ENCODE measurements at regions not wholly inside any gene's neighbourhood (a gene's known extent, or its start where the extent isn't known, plus 50 kb on each side); places are given as distances from the start of the nearest gene placed in this dataset.
"Not testable (repeated sequence)": the region's sequence is repeated elsewhere in the genome, so short reads cannot be mapped to it uniquely, and the experiment has no call there.

DNA sequence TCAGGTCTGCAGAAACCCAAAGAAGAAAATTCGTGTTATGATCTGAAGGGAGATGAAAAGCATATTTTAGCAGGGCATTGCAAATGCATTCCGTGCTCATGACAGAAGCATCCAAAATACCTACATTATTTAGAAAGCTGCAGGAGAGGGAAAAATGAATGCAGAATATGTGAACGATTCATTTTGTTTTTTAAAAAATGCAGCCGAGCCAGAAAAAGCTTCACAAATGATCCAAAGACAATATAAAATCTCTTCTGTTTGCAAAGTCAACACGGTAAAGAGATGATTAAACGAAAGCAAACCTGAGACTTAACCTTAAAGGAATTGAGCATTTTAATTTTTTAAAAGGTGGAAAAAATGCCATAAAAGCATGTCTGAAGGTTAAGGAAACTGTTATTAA lies 136.1 kb upstream of the SULF2 start:
- H3K27me3 ChIP-seq, result no peaks in the 10 kb centered on the region
- DNase-seq (ENCODE audit: low read depth in 1 of 2, low spot score in 1 of 2), result no peak
- TF ChIP-seq, protein P1, sequence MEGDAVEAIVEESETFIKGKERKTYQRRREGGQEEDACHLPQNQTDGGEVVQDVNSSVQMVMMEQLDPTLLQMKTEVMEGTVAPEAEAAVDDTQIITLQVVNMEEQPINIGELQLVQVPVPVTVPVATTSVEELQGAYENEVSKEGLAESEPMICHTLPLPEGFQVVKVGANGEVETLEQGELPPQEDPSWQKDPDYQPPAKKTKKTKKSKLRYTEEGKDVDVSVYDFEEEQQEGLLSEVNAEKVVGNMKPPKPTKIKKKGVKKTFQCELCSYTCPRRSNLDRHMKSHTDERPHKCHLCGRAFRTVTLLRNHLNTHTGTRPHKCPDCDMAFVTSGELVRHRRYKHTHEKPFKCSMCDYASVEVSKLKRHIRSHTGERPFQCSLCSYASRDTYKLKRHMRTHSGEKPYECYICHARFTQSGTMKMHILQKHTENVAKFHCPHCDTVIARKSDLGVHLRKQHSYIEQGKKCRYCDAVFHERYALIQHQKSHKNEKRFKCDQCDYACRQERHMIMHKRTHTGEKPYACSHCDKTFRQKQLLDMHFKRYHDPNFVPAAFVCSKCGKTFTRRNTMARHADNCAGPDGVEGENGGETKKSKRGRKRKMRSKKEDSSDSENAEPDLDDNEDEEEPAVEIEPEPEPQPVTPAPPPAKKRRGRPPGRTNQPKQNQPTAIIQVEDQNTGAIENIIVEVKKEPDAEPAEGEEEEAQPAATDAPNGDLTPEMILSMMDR (IDR thresholded peaks at IDR 0.05; ENCODE audit: low read depth, low read length), result no peak

DNA sequence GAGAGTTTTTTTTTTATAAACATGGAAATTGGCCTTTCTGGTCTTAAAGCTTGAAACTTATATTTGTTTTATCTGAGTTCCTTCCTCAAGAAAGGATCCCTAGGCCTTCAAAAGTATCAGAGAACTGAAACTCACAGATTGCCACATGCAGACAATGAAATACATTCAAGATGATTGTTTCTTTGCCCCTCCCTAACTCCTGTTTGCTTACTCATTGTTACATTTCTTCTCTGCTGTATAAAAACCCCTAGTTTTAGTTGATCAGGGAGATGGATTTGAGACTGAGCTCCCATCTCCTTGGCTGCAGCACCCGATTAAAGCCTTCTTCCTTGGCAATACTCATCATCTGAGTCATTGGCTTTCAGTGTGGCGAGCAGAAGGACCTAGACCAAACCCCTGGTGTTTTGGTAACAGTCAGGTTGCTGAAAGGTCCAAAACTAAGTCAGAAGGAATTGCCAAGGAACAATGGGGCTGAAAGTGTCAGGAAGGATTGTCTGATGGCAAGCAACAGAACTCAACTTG lies 132.3 kb upstream of the SULF2 start:
- TF ChIP-seq, protein P1 (IDR thresholded peaks at IDR 0.05; ENCODE audit: low read depth, low read length), result no peak
- no peaks in the 10 kb centered on the region for H3K27me3 ChIP-seq
- no peak overlapping the region for H3K27ac ChIP-seq
- H3K9me3 ChIP-seq (ENCODE audit: low read depth), result no peaks in the 10 kb centered on the region
- DNase-seq (ENCODE audit: low read depth in 1 of 2, low spot score in 1 of 2), result no peak
- H3K4me3 ChIP-seq, result no peak overlapping the region
- H3K4me1 ChIP-seq (ENCODE audit: low read depth), result no peaks in the 10 kb centered on the region
- no peaks in the 10 kb centered on the region for H3K36me3 ChIP-seq

More for the DNA sequence above, 136.1 kb upstream of the SULF2 start:
- Histone ChIP-seq H3K4me1 (ENCODE audit: low read depth) (no peaks in the 10 kb centered on the region), H3K4me3 (no peak overlapping the region), H3K27ac (no peak overlapping the region), H3K9me3 (ENCODE audit: low read depth) (no peaks in the 10 kb centered on the region), H3K36me3 (no peaks in the 10 kb centered on the region)

DNA sequence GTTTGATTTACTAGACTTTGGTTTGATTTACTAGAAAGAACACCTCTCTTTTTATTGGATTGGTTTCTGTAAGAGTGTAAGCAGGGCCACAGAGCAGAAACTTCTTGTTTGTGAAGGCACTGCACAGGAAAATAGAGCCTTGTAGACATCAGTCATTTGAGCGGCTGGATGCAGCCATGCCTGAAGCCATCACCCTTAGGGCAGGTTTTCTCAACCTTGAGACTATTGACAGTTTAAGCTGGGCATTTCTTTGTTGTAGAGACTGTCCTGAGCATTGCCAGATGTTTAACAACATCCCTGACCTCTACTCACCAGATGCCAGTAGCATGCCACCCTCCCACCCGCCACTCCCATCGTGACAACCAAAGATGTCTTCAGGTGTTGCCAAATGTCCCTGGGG lies 130.2 kb upstream of the SULF2 start:
- no peaks in the 10 kb centered on the region for H3K4me1 ChIP-seq (ENCODE audit: low read depth)
- no peak overlapping the region for H3K4me3 ChIP-seq
- TF ChIP-seq, protein P1 (IDR thresholded peaks at IDR 0.05; ENCODE audit: low read depth, low read length), result no peak
- DNase-seq (ENCODE audit: low read depth in 1 of 2, low spot score in 1 of 2), result no peak
- no peaks in the 10 kb centered on the region for H3K27me3 ChIP-seq
- no peaks in the 10 kb centered on the region for H3K36me3 ChIP-seq
- H3K9me3 ChIP-seq (ENCODE audit: low read depth), result no peaks in the 10 kb centered on the region
- H3K27ac ChIP-seq, result no peak overlapping the region

DNA sequence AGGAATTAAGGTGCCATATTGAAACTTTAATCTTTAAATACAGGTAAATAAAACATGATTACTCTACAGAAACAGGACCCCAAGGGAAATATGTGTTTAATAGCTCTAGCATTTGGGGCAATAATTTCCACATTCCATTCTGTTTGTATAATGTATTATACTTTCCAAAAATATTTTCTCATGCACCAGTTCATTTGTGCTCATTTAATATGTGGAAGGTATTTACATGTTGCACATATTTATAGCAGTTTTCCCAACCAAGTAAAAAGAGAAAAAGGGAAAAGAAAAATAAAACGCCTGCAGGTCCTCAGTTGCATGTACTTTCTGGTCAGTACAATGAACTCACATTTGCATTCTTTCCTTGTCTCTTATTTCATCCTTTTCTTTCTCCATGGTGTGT lies 129.5 kb upstream of the SULF2 start:
- no peak for DNase-seq (ENCODE audit: low read depth in 1 of 2, low spot score in 1 of 2)
- Histone ChIP-seq H3K27ac (no peak overlapping the region), H3K27me3 (no peaks in the 10 kb centered on the region), H3K36me3 (no peaks in the 10 kb centered on the region), H3K9me3 (ENCODE audit: low read depth) (no peaks in the 10 kb centered on the region), H3K4me1 (ENCODE audit: low read depth) (no peaks in the 10 kb centered on the region), H3K4me3 (no peak overlapping the region)
- TF ChIP-seq, protein P1 (IDR thresholded peaks at IDR 0.05; ENCODE audit: low read depth, low read length), result no peak

DNA sequence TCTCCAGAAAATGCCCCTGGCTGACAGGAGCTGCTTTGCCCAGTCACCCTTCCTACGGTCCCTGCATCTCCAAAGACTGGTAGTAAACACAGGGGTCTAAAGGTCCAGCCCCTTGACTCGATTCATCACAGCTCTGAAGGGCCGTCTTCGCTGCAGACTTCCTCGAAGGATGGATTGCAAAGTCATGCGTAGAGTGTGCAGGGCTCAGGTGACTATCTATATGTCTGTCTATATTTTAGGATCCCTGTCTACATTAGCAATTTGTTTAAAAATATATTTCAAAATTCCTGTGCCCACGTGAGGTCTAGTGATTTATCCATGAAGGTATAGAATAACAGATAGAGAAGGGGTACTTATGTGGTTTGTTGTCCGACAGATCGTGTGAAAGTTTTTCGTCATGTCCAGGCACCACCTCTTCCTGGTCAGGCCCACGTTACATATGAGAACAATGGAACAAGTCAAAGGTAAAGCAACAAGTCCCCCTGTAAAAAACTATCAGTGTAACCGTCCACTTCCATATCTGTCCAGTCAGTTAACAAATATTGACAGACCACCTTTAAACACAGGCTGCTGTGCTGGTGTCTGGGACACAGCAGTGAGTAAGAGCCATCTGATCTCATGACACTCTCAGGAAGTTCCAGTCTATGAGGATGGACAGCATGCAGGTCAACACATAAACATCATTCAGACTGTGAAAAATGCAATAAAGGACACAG lies 127.7 kb upstream of the SULF2 start:
- H3K4me3 ChIP-seq; H3K9me3 ChIP-seq (ENCODE audit: low read depth); H3K36me3 ChIP-seq; H3K27me3 ChIP-seq; H3K27ac ChIP-seq; DNase-seq (ENCODE audit: low read depth in 1 of 2, low spot score in 1 of 2); H3K4me1 ChIP-seq (ENCODE audit: low read depth): not testable (repeated sequence)

DNA sequence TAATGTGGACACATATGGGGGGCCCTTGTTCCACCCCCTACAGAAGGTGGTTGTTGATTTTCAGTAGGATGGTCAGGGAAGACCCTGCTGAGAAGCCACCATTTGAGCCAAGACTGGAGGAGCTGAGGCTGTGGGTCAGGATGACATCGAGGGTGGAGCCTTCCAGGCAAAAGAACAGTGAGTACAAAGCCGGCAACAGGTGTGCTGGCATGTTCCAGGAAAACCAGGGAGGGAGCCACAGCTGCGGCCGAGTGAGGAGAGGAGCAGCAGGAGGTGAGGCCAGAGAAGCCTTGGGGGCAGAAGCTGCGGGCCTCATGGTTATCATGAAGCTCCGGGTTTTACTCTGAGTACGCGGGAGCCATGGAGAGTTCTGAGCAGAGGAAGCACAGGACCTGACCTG lies 126.9 kb upstream of the SULF2 start:
- H3K27ac ChIP-seq; H3K27me3 ChIP-seq; H3K4me1 ChIP-seq (ENCODE audit: low read depth); H3K36me3 ChIP-seq; H3K4me3 ChIP-seq; H3K9me3 ChIP-seq (ENCODE audit: low read depth); DNase-seq (ENCODE audit: low read depth in 1 of 2, low spot score in 1 of 2): not testable (repeated sequence)

DNA sequence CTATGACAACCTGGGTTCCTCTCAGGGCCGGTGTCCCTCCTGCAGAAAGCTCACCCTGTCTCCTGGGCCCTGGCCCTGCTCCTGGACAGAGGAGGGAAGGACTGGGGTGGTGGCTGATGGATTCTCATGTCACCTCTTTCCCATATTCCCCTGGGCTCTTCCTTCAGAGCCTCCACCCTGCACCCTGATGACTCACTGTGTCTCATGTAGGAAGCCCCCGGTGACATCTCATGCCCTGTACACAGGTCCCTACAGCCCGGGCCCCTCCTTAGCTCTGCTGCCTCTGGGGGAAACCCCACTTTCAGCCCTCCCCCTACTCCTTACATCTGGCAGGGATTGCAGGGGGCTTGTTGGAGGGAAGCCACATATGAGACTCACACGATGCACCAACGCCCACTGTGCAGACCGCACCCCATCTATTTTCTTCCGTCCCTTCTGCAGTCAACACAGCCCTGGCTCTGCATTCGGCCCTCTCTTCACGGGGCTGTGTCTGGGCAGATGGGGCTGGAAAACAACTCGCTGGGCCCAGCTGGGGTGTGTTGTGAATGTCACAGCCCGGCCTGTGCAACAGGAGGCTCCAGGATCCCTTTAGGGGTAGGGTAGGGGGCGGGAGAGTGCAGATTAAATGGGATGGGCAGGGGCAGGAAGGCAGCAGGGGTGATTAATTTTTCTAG lies 124.6 kb upstream of the SULF2 start:
- not testable (repeated sequence) for H3K4me1 ChIP-seq (ENCODE audit: low read depth); H3K9me3 ChIP-seq (ENCODE audit: low read depth); H3K27ac ChIP-seq; H3K4me3 ChIP-seq; H3K36me3 ChIP-seq; DNase-seq (ENCODE audit: low read depth in 1 of 2, low spot score in 1 of 2); H3K27me3 ChIP-seq

DNA sequence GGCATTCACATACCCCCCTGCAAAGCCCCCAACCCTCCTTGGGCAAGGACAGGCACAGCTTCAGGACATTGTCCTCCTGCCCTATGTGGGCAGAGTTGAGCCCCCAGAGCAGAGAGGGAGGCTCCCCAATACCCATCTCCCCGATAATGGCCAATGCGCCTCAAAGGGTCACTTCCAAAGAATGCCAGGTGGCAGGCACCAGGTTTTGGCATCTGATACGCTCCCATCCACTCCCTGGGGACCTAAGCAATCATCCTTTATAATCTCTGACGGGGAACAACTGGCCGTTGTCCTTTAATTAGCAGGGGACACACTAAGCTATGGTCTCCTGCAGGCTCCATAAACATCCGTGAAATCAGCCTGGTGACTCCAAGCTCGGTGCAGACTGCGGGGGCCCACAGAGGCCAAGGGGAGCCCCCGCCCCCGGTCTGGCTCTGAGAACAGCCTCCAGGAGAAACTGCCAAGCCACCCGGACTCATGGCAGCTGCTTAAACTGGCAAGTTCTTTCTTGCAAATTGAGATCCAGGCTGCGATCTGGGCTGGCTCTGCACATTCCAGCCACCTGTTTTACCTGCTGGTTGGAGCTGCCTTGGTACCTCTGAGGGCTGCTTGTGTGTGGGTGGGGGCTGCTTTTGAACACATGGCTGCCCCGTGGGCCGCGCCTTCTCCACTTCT lies 123.2 kb upstream of the SULF2 start:
- H3K4me1 ChIP-seq (ENCODE audit: low read depth); DNase-seq (ENCODE audit: low read depth in 1 of 2, low spot score in 1 of 2): not testable (repeated sequence)

DNA sequence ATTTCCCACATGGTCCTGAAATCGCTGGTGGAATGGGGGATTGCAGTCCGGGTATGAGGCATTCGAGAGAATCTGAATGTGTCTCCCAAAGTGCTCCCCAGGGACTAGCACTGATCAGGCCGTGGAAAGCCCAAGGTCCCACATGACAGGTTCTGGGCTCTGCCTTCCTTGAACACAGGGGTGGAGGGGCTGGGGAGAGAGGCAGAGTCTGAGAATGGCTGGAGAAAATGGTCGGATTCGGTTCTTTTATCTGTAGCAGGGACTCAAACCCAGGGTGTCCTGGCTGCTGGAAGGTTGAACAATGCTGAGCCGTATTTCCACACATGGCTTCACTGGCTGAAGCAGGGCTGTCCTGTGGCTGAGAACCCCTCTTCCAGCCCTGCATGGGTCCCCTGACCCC lies 122.7 kb upstream of the SULF2 start:
- not testable (repeated sequence) for H3K4me1 ChIP-seq (ENCODE audit: low read depth); H3K27ac ChIP-seq; H3K4me3 ChIP-seq; DNase-seq (ENCODE audit: low read depth in 1 of 2, low spot score in 1 of 2); H3K27me3 ChIP-seq; H3K9me3 ChIP-seq (ENCODE audit: low read depth); H3K36me3 ChIP-seq

More for the DNA sequence above, 123.2 kb upstream of the SULF2 start:
- H3K27me3 ChIP-seq; H3K4me3 ChIP-seq; H3K27ac ChIP-seq; H3K36me3 ChIP-seq; H3K9me3 ChIP-seq (ENCODE audit: low read depth): not testable (repeated sequence)
